Testis (tissue), 2 donors: ENCODE measurements at regions not wholly inside any gene's neighbourhood (a gene's known extent, or its start where the extent isn't known, plus 50 kb on each side); places are given as distances from the start of the nearest gene placed in this dataset.

Source experiments
- POLR2A ChIP-seq: fragments of 450-650 bp; IDR thresholded peaks from one replicate; pipeline ENCODE4 v1.6.1; 2017; ENCODE audit warnings: antibody characterized with exemption, mild to moderate bottlenecking, moderate library complexity
- TF ChIP-seq, protein P1 (sequence below), 3 experiments: fragments of 450-650 bp in 2 of 3; fragments of 200-600 bp in 1 of 3; sonication (generic) in 1 of 3; IDR thresholded peaks; one replicate each; pipeline ENCODE4 v1.5.1; 2016 to 2019; ENCODE audit warnings: antibody characterized with exemption in 3 of 3, mild to moderate bottlenecking in 2 of 3, moderate library complexity in 1 of 3

DNA sequence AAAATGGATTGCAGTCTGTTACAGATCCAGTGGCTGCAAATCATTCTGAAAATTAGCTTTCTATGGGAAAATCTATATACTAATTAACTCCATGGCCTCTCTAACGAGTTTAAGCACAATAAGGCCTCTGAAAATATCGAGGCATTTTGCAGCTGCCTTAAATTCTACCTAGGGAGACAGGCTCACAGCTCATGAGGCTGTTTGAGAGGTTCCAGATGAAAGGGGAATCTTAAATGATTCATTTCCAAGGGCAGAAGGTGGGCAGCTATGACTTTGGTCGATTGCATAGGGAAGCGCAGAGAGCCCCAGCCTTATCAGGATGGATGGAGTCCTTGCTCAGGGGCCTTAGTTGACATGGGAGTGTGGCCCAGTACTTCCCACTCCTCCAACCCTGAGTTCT lies 216.8 kb upstream of the POU3F1 start:
- TF ChIP-seq, protein P1, sequence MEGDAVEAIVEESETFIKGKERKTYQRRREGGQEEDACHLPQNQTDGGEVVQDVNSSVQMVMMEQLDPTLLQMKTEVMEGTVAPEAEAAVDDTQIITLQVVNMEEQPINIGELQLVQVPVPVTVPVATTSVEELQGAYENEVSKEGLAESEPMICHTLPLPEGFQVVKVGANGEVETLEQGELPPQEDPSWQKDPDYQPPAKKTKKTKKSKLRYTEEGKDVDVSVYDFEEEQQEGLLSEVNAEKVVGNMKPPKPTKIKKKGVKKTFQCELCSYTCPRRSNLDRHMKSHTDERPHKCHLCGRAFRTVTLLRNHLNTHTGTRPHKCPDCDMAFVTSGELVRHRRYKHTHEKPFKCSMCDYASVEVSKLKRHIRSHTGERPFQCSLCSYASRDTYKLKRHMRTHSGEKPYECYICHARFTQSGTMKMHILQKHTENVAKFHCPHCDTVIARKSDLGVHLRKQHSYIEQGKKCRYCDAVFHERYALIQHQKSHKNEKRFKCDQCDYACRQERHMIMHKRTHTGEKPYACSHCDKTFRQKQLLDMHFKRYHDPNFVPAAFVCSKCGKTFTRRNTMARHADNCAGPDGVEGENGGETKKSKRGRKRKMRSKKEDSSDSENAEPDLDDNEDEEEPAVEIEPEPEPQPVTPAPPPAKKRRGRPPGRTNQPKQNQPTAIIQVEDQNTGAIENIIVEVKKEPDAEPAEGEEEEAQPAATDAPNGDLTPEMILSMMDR (IDR thresholded peaks at IDR 0.05) = no peak
- no peak for TF ChIP-seq POLR2A
